Erythroblast (primary cell): ENCODE measurements at regions not wholly inside any gene's neighbourhood (a gene's known extent, or its start where the extent isn't known, plus 50 kb on each side); places are given as distances from the start of the nearest gene placed in this dataset.
"Not testable (repeated sequence)": the region's sequence is repeated elsewhere in the genome, so short reads cannot be mapped to it uniquely, and the experiment has no call there.

Experiments
- DNase-seq, 2 experiments: peaks; one replicate each; lab custom pipeline; 2025; lab: John Stamatoyannopoulos, UW
- GATA1 ChIP-seq: IDR thresholded peaks from 2 replicates; pipeline ENCODE4 v1.6.1; 2011; ENCODE audit warnings: low read depth, mild to moderate bottlenecking, control low read depth, low read length, moderate library complexity
- POLR2A ChIP-seq: IDR thresholded peaks from 2 replicates; pipeline ENCODE4 v1.6.1; 2011; ENCODE audit warnings: mild to moderate bottlenecking, low read length

GRCh38 chrX:18102006-18102405 lies 118.7 kb downstream of the BEND2 start:
- no peak for TF ChIP-seq GATA1
- no peak for DNase-seq

DNA sequence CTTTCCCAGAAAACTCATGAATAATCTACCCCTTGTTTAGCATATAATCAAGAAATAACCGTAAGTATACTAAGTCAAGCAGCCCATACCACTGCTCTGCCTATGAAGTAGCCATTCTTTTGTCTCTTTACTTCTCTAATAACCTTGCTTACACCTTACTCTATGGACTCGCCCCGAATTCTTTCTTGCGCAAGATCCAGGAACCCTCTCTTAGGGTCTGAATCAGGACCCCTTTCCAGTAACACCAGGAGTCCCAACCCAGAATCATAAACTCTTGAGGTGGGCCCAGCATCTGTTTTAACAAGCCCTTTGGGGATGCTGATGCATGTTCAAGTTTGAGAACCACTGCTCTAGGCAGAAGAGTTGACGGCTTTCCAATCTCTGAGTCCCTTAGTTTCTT lies 119.6 kb downstream of the BEND2 start:
- no peak for DNase-seq

DNA sequence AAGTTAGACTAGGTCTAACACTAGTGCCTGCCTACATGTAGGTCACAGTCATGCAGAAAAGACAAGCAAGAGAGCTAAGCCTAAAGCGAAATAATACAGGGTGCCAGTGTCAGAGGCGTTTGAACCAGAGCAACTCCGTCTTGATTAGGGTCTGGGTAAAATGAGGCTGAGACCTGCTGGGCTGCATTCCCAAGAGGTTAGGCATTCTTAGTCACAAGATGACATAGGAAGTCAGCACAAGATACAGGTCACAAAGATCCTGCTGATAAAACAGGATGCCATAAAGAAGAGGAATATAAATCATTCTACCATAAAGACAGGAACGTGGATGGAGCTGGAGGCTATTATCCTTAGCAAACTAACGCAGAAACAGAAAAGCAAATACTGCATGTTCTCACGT lies 120.9 kb downstream of the BEND2 start:
- DNase-seq = no peak
- TF ChIP-seq POLR2A (no peak), GATA1 (no peak)

More for the DNA sequence above, 119.6 kb downstream of the BEND2 start:
- no peak for TF ChIP-seq GATA1
- TF ChIP-seq POLR2A = no peak

DNA sequence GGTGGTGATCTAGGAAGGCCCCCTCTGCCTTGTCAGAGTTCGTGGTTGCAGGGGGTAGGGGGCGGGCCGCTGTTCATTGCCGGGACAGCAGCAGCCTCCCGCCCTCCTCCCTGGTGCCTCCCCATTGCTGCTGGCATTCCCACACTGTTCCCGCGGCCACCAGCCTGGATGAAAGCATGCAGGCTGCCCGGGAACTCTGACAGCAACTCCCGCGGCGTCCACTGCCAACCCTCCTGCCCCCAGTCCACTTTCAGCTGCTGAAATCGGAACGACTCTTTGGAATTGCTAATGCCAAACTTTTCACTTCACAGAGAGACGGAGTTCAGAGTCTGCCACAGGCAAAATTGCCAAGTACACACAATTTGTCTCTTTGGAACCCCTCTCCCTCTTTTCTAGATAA lies 121.9 kb downstream of the BEND2 start:
- TF ChIP-seq POLR2A (no peak), GATA1 (no peak)
- no peak for DNase-seq

GRCh38 chrX:18076434-18076833 lies 144.3 kb downstream of the BEND2 start:
- no peak for DNase-seq
- TF ChIP-seq POLR2A (no peak), GATA1 (no peak)

DNA sequence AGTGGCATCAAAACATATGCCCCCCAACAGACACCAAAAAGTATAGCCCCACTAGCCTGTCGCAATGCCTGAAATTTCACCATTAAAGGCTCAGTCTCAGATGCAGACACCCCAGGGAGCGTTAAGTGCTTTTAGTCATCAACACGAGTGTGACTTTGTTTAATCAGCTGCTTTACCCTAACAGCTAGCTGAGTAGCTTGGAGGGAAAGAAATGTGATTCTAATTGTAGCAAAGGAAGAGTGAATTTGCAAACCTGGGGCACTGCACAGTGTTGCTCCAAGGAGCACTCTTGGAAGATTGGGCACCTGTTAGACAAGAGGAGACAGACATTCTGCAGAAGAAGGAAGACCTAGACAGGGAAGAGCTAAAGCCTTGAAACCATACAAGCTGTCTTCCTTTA lies 145.1 kb downstream of the BEND2 start:
- TF ChIP-seq GATA1 (no peak), POLR2A (no peak)
- no peak for DNase-seq

DNA sequence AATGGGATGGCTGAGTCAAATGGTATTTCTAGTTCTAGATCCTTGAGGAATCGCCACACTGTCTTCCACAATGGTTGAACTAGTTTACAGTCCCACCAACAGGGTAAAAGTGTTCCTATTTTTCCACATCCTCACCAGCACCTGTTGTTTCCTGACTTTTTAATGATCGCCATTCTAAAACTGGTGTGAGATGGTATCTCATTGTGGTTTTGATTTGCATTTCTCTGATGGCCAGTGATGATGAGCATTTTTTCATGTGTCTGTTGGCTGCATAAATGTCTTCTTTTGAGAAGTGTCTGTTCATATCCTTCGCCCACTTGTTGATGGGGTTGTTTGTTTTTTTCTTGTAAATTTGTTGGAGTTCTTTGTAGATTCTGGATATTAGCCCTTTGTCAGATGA lies 152.6 kb downstream of the BEND2 start:
- DNase-seq = not testable (repeated sequence)

DNA sequence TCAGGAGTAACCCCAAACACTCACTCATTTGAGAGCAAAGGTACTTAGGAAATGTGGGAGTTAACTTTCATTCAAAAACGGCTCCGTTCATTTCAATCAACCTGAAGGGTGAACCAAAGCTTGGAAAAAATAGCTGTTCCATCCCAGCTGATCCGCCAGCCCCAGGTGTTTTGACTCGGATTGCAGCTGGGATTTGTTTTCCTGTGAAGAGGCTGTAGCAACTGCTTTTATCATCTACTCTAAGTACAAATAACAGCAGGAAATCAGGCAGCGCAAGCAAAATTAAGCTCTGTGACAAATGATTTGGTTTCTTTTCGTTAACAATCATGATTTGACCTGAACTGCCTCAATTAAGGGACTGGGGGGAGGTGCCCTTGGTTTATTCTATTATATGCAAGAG lies 154.7 kb downstream of the BEND2 start:
- no peak for TF ChIP-seq GATA1
- no peak for TF ChIP-seq POLR2A
- DNase-seq = no peak

DNA sequence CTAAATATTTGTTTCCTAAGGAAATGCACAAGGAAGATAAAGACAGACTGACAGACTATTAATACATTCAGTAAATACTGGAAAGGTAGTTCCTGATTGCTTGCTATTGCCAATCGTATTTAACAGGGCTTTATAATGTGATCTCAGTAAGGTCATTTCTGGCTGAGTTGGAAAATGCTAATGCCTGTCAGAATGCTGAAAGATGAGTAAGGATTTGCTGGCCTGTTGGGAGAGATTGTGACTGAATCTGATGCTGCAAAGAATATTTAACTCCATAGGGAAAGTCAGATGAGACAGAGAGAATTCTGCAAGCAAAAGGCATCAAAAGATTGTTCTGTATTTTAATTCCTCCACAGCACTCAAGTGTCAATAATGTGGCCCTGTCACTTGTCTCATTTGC lies 169.0 kb downstream of the BEND2 start:
- no peak for TF ChIP-seq POLR2A
- no peak for DNase-seq

GRCh38 chrX:18047491-18047890 lies 173.2 kb downstream of the BEND2 start:
- TF ChIP-seq POLR2A (no peak), GATA1 (no peak)
- no peak for DNase-seq

GRCh38 chrX:18045436-18045835 lies 175.2 kb downstream of the BEND2 start:
- no peak for DNase-seq
- no peak for TF ChIP-seq GATA1
- no peak for TF ChIP-seq POLR2A

- TF ChIP-seq POLR2A (no peak), GATA1 (no peak)
- DNase-seq = no peak
Observed at GRCh38 chrX:18042776-18043175, 177.9 kb downstream of the BEND2 start.

- DNase-seq = no peak
- TF ChIP-seq POLR2A (no peak), GATA1 (no peak)
Observed at GRCh38 chrX:18041656-18042055, 179.0 kb downstream of the BEND2 start.

- no peak for TF ChIP-seq POLR2A
- no peak for TF ChIP-seq GATA1
- DNase-seq = no peak
Observed at GRCh38 chrX:18039023-18039422, 177.9 kb upstream of the RAI2 start.

DNA sequence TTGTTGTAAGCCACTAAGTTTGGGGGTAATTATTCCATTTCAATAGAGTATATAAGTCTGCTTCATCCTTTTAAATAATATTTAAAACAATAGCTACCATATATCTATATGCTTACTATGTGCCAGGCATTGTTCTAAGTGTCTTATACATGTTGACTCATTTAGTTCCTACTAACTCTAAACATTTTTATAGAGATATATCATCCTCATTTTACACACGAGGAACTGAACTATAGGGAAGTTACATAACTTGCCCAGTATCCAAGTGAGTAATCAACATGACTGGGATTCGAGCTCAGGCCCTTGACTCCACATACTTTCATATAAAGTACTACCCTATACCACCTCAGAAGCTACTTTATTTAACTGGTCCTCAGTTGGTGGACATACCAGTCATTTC lies 175.3 kb upstream of the RAI2 start:
- TF ChIP-seq GATA1 (no peak), POLR2A (no peak)
- no peak for DNase-seq

- no peak for TF ChIP-seq POLR2A
- no peak for TF ChIP-seq GATA1
- DNase-seq = no peak
Observed at GRCh38 chrX:18034945-18035344, 173.8 kb upstream of the RAI2 start.
